DOHH2 (cell line): ENCODE measurements at regions not wholly inside any gene's neighbourhood (a gene's known extent, or its start where the extent isn't known, plus 50 kb on each side); places are given as distances from the start of the nearest gene placed in this dataset.

Experiments
- H3F3A ChIP-seq: fragments of 200-600 bp; sonication (generic), shearing (Covaris generic); 2 replicates; pipeline ENCODE4 v1.6.0; 2016; ENCODE audit warnings: antibody characterized with exemption, mild to moderate bottlenecking; ENCODE audit not compliant: control insufficient read depth, insufficient read depth
- H3K27ac ChIP-seq: fragments of 200-600 bp; sonication (generic); 2 replicates; pipeline ENCODE4 v1.5.1; 2014; ENCODE audit warnings: low read depth, mild to moderate bottlenecking, low read length, moderate library complexity
- H3K27me3 ChIP-seq: fragments of 200-600 bp; sonication (generic); 2 replicates; pipeline ENCODE4 v1.6.1; 2014; ENCODE audit warnings: mild to moderate bottlenecking, low read length, mixed read lengths; ENCODE audit not compliant: control insufficient read depth
- H3K36me3 ChIP-seq: fragments of 200-600 bp; sonication (generic); 2 replicates; pipeline ENCODE4 v1.6.1; 2014; ENCODE audit warnings: mild to moderate bottlenecking, low read length, moderate library complexity, mixed read lengths; ENCODE audit not compliant: control insufficient read depth
- H3K4me1 ChIP-seq: fragments of 200-600 bp; sonication (generic); 2 replicates; pipeline ENCODE4 v1.6.1; 2014; ENCODE audit warnings: mild to moderate bottlenecking, low read length, mixed read lengths; ENCODE audit not compliant: control insufficient read depth
- H3K4me2 ChIP-seq: fragments of 200-600 bp; sonication (generic); 2 replicates; pipeline ENCODE4 v1.6.0; 2014; ENCODE audit warnings: mild to moderate bottlenecking, low read length, moderate library complexity
- H3K4me3 ChIP-seq: fragments of 200-600 bp; sonication (generic); 2 replicates; pipeline ENCODE4 v1.5.1; 2014; ENCODE audit warnings: mild to moderate bottlenecking, low read length, mixed read lengths
- H3K79me2 ChIP-seq: fragments of 200-600 bp; sonication (generic); 2 replicates; pipeline ENCODE4 v1.6.1; 2014; ENCODE audit warnings: mild to moderate bottlenecking, low read length, mixed read lengths; ENCODE audit not compliant: control insufficient read depth
- H3K9me2 ChIP-seq: fragments of 200-600 bp; sonication (generic); replicated peaks from 2 replicates; pipeline ENCODE4 v1.6.1; 2014; ENCODE audit warnings: mild to moderate bottlenecking, low read length, mixed read lengths; ENCODE audit not compliant: control insufficient read depth
- H3K9me3 ChIP-seq: fragments of 200-600 bp; sonication (generic); 2 replicates; pipeline ENCODE4 v1.6.1; 2014; ENCODE audit warnings: antibody characterized with exemption, low read length, mixed read lengths; ENCODE audit not compliant: control insufficient read depth, insufficient read depth
- H4K20me1 ChIP-seq: fragments of 200-600 bp; sonication (generic); 2 replicates; pipeline ENCODE4 v1.6.0; 2014; ENCODE audit warnings: low read depth, mild to moderate bottlenecking, antibody characterized with exemption, low read length, moderate library complexity; ENCODE audit not compliant: control insufficient read depth, insufficient read depth
- CTCF ChIP-seq: fragments of 200-600 bp; sonication (generic); IDR thresholded peaks from one replicate; pipeline ENCODE4 v1.5.1; 2014; ENCODE audit warnings: antibody characterized with exemption, mild to moderate bottlenecking, low read depth, low read length; ENCODE audit not compliant: poor library complexity, severe bottlenecking
- EZH2phosphoT487 ChIP-seq: fragments of 200-600 bp; sonication (generic); IDR thresholded peaks from 2 replicates; pipeline ENCODE4 v1.6.1; 2017; ENCODE audit warnings: borderline replicate concordance, mild to moderate bottlenecking, antibody characterized with exemption, low read length, moderate library complexity, mixed read lengths

- Histone ChIP-seq H3K27ac (no peak overlapping the region), H3K27me3 (no peaks in the 10 kb centered on the region), H3K36me3 (no peaks in the 10 kb centered on the region), H3K4me3 (no peak overlapping the region), H3K4me1 (no peaks in the 10 kb centered on the region), H3F3A (no peaks in the 10 kb centered on the region), H3K9me3 (no peaks in the 10 kb centered on the region), H3K79me2 (no peaks in the 10 kb centered on the region), H4K20me1 (no peaks in the 10 kb centered on the region), H3K4me2 (no peak overlapping the region), H3K9me2 (no peaks in the 10 kb centered on the region)
- TF ChIP-seq EZH2phosphoT487 (no peak), CTCF (no peak)
These were observed 849.7 kb downstream of the UQCRFS1 start for GRCh38 chr19:28363254-28363653.

- Histone ChIP-seq H4K20me1 (no peaks in the 10 kb centered on the region), H3K27ac (no peak overlapping the region), H3K9me3 (no peaks in the 10 kb centered on the region), H3K36me3 (no peaks in the 10 kb centered on the region), H3K4me1 (no peaks in the 10 kb centered on the region), H3K4me3 (no peak overlapping the region), H3K27me3 (no peaks in the 10 kb centered on the region), H3K4me2 (no peak overlapping the region), H3F3A (no peaks in the 10 kb centered on the region), H3K79me2 (no peaks in the 10 kb centered on the region), H3K9me2 (no peaks in the 10 kb centered on the region)
- TF ChIP-seq EZH2phosphoT487 (no peak), CTCF (no peak)
These were observed 853.2 kb downstream of the UQCRFS1 start for GRCh38 chr19:28359431-28360414.

GRCh38 chr19:28358633-28359032, 854.3 kb downstream of the UQCRFS1 start:
- Histone ChIP-seq H3F3A (no peaks in the 10 kb centered on the region), H3K79me2 (no peaks in the 10 kb centered on the region), H3K4me3 (no peak overlapping the region), H3K4me2 (no peak overlapping the region), H3K27ac (no peak overlapping the region), H3K4me1 (no peaks in the 10 kb centered on the region), H3K36me3 (no peaks in the 10 kb centered on the region), H3K27me3 (no peaks in the 10 kb centered on the region), H4K20me1 (no peaks in the 10 kb centered on the region), H3K9me2 (no peaks in the 10 kb centered on the region), H3K9me3 (no peaks in the 10 kb centered on the region)
- TF ChIP-seq EZH2phosphoT487 (no peak), CTCF (no peak)
